A673 (cell line): ENCODE measurements at regions not wholly inside any gene's neighbourhood (a gene's known extent, or its start where the extent isn't known, plus 50 kb on each side); places are given as distances from the start of the nearest gene placed in this dataset.

ENCODE experiments used
- BruUV-seq: library from RNA; stranded (reverse); fragments of 400-500 nt; replicated peaks from 2 replicates; lab custom pipeline; 2021; lab: Mats Ljungman, UMichigan
- CTCF ChIA-PET: fragments of 300-600 bp; sonication (Branson Sonifier 250); formaldehyde crosslinking; loops from one replicate; lab custom pipeline; 2022; ENCODE audit warnings: antibody characterized with exemption; lab: Charles Lee
- POLR2A ChIA-PET: fragments of 300-600 bp; sonication (Branson Sonifier 250); formaldehyde crosslinking; loops from one replicate; lab custom pipeline; 2022; ENCODE audit warnings: antibody characterized with exemption; ENCODE audit not compliant: low non-redundant PET; lab: Charles Lee
- DNase-seq: peaks from one replicate; pipeline ENCODE4 v3.0.0-alpha.2; 2015; ENCODE audit warnings: low spot score
- H3K27ac ChIP-seq: fragments of 200-600 bp; sonication (generic); 2 replicates; pipeline ENCODE4 v1.5.1; 2016; ENCODE audit warnings: mixed run types, low read depth, mild to moderate bottlenecking, mixed read lengths, antibody characterized with exemption, low read length; ENCODE audit not compliant: poor library complexity, severe bottlenecking
- H3K27me3 ChIP-seq: fragments of 200-600 bp; sonication (generic); replicated peaks from 2 replicates; pipeline ENCODE4 v1.6.1; 2017; ENCODE audit warnings: mixed run types, low read depth, mild to moderate bottlenecking, mixed read lengths, antibody characterized with exemption, low read length; ENCODE audit not compliant: insufficient read depth, poor library complexity
- H3K36me3 ChIP-seq: fragments of 200-600 bp; sonication (generic); 2 replicates; pipeline ENCODE4 v1.6.1; 2016; ENCODE audit warnings: mixed run types, mild to moderate bottlenecking, mixed read lengths, antibody characterized with exemption, low read length; ENCODE audit not compliant: insufficient read depth, poor library complexity, severe bottlenecking
- H3K4me1 ChIP-seq: fragments of 200-600 bp; sonication (generic); 2 replicates; pipeline ENCODE4 v1.6.1; 2017; ENCODE audit warnings: mixed run types, mild to moderate bottlenecking, mixed read lengths, antibody characterized with exemption, low read length; ENCODE audit not compliant: insufficient read depth, poor library complexity, severe bottlenecking
- H3K4me3 ChIP-seq: fragments of 200-600 bp; sonication (generic); 2 replicates; pipeline ENCODE4 v1.5.1; 2016; ENCODE audit warnings: low read depth, mixed run types, mild to moderate bottlenecking, mixed read lengths, low read length; ENCODE audit not compliant: poor library complexity, severe bottlenecking
- H3K9me3 ChIP-seq: fragments of 200-600 bp; sonication (generic); 2 replicates; pipeline ENCODE4 v1.6.1; 2016; ENCODE audit warnings: mixed run types, low read depth, mild to moderate bottlenecking, mixed read lengths, antibody characterized with exemption, low read length; ENCODE audit not compliant: poor library complexity, severe bottlenecking
- CTCF ChIP-seq: fragments of 300-800, 200-600 bp; sonication (generic); conservative IDR thresholded peaks from 2 replicates; pipeline ENCODE4 v1.5.1; 2017; ENCODE audit warnings: low read depth, mild to moderate bottlenecking, antibody characterized with exemption, low read length, moderate library complexity, mixed read lengths
- EZH2 ChIP-seq: fragments of 200-600 bp; sonication (generic); IDR thresholded peaks from 2 replicates; pipeline ENCODE4 v1.6.1; 2017; ENCODE audit warnings: borderline replicate concordance, low read depth, mild to moderate bottlenecking, mixed read lengths, antibody characterized with exemption, low read length; ENCODE audit not compliant: poor library complexity, severe bottlenecking
- intact Hi-C: fragments of 100-400 bp; cut with micrococcal nuclease; formaldehyde crosslinking; loops from one replicate; pipeline ENCODE4 v1.10.0; 2022; ENCODE audit not compliant: unreplicated experiment

DNA sequence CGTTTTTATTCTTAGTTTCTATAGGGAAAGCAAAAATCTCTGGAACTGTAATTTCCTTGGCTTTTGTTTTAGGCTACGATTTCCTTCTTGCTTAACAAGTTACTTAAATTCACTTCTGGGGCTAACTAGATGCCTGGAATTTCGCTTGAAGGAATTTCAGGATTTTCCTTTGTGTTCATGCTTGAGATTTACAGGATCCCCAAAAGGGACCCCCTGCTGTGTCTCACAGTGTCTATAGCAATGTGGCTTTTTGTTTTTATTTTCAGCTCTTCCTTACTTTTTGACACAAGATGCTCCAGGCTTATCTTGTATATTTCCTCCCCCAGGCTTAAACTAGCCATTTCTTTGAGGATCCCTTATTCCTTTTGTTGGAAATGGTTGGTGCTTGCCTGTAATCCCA is 95.5 kb upstream of the DPPA4 start:
- no peak for DNase-seq
- CTCF ChIA-PET = no interaction called here

GRCh38 chr3:109430911-109431563 is 93.7 kb upstream of the DPPA4 start:
- Histone ChIP-seq H3K4me3 (no peak overlapping the region), H3K27ac (no peak overlapping the region), H3K36me3 (no peaks in the 10 kb centered on the region), H3K4me1 (no peaks in the 10 kb centered on the region), H3K9me3 (no peaks in the 10 kb centered on the region), H3K27me3 (no peaks in the 10 kb centered on the region)
- BruUV-seq = no TSS peak
- TF ChIP-seq EZH2 (no peak), CTCF (no peak)
- ChIA-PET CTCF (no interaction called here), POLR2A (no interaction called here)
- intact Hi-C loops = no loop called here
- no peak for DNase-seq

More for the DNA sequence above, 95.5 kb upstream of the DPPA4 start:
- Histone ChIP-seq H3K36me3 (no peaks in the 10 kb centered on the region), H3K27me3 (no peaks in the 10 kb centered on the region), H3K9me3 (no peaks in the 10 kb centered on the region), H3K4me3 (no peak overlapping the region), H3K27ac (no peak overlapping the region), H3K4me1 (no peaks in the 10 kb centered on the region)
- POLR2A ChIA-PET = no interaction called here
- TF ChIP-seq CTCF (no peak), EZH2 (no peak)
- intact Hi-C loops = no loop called here
- BruUV-seq = no TSS peak

DNA sequence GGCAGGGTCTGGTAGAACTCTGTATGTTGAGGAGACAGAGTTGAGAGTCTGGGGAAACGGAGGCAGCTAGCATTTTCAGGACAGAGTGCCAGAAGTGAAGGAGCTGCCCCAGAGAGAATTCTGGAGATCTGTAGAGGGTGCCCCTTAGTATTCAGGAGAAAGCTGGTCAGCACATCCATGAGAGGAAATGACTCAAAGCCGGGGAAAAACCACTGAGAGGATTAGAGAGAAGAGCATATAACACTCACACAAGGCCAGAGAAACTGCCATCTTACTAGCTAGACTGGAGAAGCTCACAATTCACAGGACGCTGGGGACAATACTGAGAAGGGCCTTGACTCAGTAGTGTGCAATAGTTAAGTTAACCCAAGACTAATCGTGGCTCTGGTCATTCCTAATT is 75.7 kb upstream of the DPPA4 start:
- no peaks in the 10 kb centered on the region for H3K9me3 ChIP-seq
- no peaks in the 10 kb centered on the region for H3K4me1 ChIP-seq
- no peaks in the 10 kb centered on the region for H3K27me3 ChIP-seq
- no peak for DNase-seq
- H3K36me3 ChIP-seq = no peaks in the 10 kb centered on the region
- ChIA-PET CTCF (no interaction called here), POLR2A (no interaction called here)
- intact Hi-C loops = no loop called here
- H3K4me3 ChIP-seq = no peak overlapping the region
- BruUV-seq = no TSS peak
- H3K27ac ChIP-seq = no peak overlapping the region
- TF ChIP-seq EZH2 = no peak
- no peak for TF ChIP-seq CTCF
